Left renal cortex interstitium (tissue), 4 donors: ENCODE measurements at regions not wholly inside any gene's neighbourhood (a gene's known extent, or its start where the extent isn't known, plus 50 kb on each side); places are given as distances from the start of the nearest gene placed in this dataset.
"Not testable (repeated sequence)": the region's sequence is repeated elsewhere in the genome, so short reads cannot be mapped to it uniquely, and the experiment has no call there.

Experiments used
- DNase-seq, 4 donors: peaks; one replicate each; pipeline ENCODE4 v3.0.0-alpha.2; 2013; ENCODE audit warnings: low read depth in 4 of 4, low spot score in 2 of 4, missing footprints in 1 of 4

DNA sequence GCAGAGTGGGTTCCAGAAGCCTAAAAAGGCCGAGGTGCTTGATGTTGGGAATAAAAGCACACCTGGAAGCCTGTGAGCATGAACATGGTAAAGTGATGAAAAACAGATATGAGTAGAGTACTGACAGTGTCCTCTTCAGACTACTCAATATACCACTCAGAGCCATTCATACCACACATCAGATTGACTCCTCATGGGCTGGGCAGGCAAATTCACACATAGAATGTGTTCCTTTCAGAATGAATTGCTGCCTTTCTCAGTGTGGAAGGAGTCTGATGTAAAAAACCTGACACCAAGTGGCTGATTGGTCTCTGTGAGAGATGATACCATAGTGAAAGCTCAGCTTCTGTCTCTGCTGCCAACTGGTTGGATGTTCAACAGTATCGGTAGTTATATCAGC, 442.7 kb downstream of the RAPGEF2 start:
- DNase-seq, result no peak

- no peak for DNase-seq
Measured at GRCh38 chr4:159547645-159548308, 444.9 kb downstream of the RAPGEF2 start.

DNA sequence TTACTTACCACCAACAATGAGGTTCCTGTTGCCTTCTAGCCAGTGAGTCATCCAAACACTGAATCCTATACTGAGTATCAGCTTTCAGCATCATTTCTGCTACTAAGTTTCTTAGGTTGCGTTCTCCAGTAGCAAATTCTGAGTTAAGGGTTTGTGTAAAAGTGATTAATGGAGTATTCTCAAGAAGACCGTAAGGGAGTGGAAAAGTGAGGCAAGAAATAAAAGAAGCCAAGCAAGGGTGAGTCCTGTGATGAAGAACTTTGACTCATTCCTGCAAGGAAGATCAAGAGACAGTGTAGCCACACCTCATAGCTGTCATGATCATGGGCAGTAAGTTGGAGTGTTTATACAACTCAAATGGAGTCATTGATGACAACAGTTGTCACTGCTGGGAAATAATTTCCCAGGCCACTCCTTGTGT, 446.2 kb downstream of the RAPGEF2 start:
- no peak for DNase-seq

- no peak for DNase-seq
Measured at GRCh38 chr4:159551281-159551680, 448.4 kb downstream of the RAPGEF2 start.

- no peak for DNase-seq
Measured at GRCh38 chr4:159552979-159553768, 450.3 kb downstream of the RAPGEF2 start.

DNA sequence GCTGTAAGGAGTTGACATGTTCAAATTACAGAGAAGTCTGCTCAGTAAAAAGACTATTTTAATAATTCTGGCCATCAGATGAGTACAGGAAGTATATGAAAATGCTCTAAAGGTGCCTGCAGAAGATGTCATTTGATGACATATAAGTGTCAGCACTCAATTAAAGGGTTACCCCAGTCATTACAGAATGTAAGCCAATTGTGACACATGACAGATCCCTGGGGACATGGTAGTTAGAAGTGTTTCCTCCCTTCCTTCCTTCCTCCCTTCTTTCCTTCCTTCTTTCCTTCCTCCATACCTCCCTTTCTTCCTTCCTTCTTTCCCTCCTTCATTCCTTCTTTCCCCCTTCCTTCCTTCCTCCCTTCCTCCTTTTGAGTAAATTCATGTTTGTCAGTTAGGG, 453.0 kb downstream of the RAPGEF2 start:
- no peak for DNase-seq

DNA sequence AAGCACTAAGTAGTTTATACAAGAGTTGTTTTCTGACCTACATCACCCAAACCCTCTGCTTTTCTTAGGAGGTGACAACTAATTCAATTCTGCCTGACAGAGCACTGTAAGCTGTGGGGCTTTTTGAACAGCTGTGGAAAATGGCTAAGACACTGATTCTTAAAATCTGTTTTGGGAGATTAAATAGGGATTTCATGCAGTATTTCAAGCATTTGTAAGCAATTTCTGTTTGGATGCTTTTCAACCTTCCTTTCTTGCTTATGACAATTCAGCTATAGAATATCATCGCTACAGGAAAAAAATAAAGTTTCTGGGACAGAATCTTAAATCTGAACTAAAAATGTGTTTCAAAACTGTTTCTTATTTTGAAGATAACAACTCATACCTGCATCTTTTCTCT, 459.5 kb downstream of the RAPGEF2 start:
- DNase-seq, result no peak

DNA sequence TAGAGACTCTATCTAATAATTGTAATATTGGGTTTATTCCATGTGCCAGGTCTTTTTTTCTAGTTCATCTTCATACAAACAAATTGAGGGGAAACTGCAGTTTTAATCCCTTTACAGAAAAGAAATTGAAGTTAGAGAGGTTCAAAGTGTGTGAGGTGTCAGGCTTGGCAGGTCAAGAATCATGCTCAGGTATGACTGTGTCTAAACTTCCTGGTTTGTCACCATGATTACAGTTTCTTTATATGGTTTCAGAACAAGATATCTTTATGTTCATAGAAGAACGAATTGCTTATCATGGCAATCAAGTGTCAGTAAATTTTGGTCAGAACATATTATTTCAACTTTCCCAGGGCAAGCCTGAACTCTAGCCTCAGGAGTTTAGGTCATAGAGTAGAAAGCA, 460.4 kb downstream of the RAPGEF2 start:
- DNase-seq, result no peak

DNA sequence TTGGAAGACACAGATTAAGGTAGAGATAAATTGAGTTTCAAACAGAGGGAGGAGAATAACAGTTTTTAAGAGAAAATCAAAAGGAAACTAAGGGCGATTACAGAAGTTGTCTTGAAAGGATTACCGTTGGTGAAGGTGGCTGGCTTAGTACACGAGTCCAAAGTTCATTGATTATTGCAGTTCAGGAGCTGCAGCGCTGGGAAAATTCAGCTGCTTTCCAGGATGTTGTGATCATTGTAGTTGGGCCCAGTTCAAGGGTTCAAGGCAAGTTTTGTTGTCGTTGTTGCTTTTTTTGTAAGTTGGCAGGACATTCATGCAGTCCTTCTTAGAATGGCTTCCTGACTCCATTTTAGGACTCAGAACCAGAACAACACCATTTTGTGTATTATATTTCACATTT, 461.7 kb downstream of the RAPGEF2 start:
- DNase-seq, result no peak

DNA sequence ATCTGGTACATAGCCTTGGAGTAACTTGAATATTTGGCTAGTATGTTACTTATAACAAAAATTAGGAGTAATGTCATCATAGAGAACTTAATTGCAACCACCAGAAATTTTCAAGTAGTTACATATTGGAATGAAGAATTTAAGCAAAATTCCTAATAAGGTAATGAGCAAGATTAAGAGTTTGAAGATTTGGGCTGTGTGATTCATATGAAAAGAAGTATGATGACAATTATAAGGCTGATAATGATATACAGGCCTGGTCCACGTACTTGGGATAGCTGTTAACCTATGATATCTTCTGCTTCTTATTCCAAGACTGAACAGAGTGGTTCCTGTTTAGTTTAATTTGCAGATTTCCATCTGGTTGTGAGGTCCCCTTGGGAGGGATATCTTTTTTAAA, 463.9 kb downstream of the RAPGEF2 start:
- DNase-seq, result no peak

DNA sequence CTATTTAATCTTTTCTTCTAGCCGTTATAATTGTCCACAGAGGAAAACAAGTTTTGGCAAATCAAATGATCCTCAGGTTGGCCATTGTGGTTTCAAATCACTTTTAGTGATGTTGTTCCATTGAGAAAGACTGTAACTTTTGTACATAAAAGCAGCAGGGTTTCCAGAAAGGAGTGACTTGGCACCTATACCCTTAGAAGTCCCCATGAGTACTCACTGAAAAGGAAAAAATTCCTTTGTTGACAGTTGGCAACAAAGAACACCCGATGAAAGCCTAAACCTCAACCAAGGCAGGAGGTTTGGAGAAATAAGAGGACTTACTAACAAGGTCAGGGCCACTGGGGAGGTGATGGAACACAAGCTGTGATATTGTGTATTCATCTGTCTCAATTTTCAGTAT, 474.4 kb downstream of the RAPGEF2 start:
- DNase-seq, result no peak

DNA sequence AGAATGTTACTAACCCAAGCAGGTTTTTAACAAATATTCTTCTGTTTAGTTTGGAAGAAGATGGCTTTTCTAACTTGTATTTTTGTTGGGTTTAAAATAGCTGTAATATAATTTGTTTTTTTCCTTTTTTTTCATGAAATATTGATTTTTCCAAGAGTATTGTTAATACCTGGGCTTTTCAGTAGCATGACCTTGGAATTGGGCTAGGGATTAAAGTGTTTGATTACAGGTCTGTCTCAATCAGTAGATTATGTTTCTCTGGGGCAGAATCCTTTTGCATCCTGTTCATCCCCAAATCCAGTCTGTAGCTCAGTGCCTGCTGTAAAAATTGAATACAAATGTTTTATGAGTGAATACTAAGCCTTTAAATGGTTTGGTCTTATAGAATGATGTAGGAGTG, 479.8 kb downstream of the RAPGEF2 start:
- no peak for DNase-seq

DNA sequence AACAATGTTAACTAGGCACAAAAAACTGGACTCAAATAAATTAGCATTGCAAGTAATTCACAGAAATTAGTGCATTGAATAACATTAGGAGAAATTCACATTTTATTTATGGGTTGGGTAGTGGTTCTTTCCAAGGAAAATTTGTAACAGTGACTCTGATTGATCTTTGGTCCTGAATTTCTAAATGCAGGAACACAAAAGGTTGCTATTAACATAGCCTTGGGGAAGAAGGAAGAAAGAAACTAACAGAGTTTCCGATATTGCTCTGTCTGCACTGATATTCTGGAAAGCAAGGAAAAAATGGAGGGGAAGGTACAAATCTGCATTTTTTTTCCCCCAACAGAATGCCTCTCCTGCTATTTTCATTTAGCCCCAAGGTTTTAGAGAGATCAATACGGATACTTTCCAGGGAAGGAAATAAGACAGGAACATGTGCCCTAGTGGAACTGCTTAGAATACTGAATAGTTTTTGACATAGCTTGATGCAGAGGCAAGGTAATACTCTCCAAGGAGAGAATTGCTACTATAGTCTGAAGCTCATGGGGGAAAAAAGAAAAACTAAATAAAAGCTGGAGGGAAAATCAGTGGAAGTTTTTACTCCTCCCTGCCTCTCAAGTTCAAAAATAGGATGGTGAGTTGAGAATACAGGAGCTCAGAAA, 490.1 kb downstream of the RAPGEF2 start:
- DNase-seq, result no peak

DNA sequence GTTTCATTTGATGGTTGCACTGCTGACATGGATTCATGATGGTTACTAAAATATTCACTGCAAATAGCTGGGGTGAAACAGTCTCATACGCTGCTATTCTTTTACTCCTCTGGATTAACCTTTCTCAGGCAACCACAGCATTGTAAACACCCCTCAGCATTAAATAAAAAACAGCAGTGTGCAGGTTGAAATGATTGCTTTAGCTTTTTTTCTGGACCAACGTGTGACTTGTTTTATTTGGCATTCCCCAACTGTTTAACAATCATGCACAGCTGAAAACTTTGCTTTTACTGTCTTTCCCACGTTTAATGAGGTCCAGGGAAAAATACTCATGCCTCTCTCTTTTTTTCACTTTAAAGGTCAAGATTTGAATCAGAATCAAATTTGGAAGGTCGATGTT, 490.8 kb downstream of the RAPGEF2 start:
- no peak for DNase-seq

DNA sequence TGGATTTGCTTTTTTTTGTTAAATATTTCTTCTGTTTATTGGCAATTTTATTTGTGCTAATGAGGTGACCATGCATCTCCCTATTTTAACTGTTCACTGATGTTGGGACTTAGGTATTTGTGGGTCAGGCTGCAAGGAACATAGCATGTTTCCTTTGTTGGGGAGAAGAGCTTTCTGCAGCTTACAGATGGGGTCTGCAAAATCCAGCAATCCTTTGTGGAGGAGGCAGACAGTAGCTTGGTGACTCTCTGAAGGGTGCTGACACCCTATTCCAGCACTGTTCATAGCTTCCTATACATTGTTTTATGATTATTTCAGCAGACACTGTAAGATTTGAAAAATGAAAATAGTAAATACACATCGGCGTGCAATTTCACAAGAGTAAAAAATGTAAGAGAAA, 491.7 kb downstream of the RAPGEF2 start:
- no peak for DNase-seq

GRCh38 chr4:159595101-159595500, 492.2 kb downstream of the RAPGEF2 start:
- DNase-seq, result not testable (repeated sequence)

DNA sequence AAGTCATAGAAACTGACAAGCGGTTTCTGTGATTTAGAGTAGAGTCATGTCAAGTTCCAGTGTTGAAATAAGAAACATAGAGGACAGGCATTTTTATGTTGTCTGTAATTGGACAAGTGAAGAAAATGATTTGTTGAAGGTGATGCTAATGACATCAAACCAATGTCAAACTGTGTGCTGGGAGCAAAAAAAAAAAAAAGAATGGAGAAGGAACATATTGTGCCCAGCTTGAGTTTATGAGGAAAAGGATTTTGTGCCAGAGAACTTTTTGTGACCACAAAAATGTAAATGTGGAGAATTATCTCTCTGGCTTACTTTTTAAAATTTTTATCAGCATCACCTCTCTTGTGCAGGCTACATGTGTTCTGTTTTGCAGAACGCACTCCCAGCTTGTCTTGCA, 495.7 kb downstream of the RAPGEF2 start:
- DNase-seq, result no peak

DNA sequence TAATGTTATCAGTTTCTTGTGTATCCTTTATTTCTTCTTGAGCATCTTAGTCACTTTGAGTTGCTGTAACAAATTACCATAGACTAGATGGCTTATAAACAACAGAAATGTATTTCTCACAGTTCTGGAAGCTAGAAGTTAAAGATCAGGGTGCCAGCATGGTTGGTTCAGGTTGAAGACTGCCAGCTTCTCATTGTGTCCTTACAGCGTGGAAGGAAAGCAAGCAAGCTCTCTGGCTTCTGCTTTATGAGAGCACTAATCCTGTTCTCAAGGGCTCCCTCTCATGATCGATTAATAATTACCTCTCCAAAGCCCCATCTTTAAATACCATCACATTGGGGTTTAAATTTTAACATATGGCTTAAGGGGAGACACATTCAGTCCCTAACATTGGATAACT, 497.2 kb downstream of the RAPGEF2 start:
- DNase-seq, result no peak

- no peak for DNase-seq
Measured at GRCh38 chr4:159604781-159605180, 501.9 kb downstream of the RAPGEF2 start.

GRCh38 chr4:159606835-159607234, 504.0 kb downstream of the RAPGEF2 start:
- no peak for DNase-seq

- DNase-seq, result no peak
Measured at GRCh38 chr4:159607809-159608208, 504.9 kb downstream of the RAPGEF2 start.

DNA sequence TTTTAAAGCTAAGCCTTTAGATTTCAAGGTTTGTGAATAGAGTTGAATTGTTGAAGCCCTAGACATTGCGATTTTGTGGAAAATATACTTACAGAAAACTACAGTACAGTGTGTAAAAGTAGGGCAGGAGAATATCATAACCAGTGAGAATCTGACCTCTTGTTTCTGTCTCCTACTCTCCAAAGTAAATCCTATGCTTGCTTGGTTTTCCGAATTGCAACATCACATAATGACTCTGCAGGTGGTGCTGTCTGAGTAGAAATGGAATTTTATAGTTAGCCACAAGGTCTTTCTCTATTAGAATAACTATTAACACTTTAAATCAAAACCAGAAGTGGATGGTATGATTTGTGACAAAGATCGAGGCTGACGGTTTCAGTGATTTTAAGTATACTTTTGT, 505.6 kb downstream of the RAPGEF2 start:
- DNase-seq, result no peak
